GM19023 (cell line): ENCODE measurements at regions not wholly inside any gene's neighbourhood (a gene's known extent, or its start where the extent isn't known, plus 50 kb on each side); places are given as distances from the start of the nearest gene placed in this dataset.

Source experiments
- ATAC-seq: cut with Tn5 transposase; IDR thresholded peaks from one replicate; pipeline ENCODE4 v1.9.1; 2021; ENCODE audit warnings: mild to moderate bottlenecking, moderate library complexity; ENCODE audit not compliant: unreplicated experiment

- no peak for ATAC-seq
Observed at GRCh38 chr6:91127752-91128151, 540.9 kb upstream of the MAP3K7 start.

GRCh38 chr6:91126876-91127275, 540.0 kb upstream of the MAP3K7 start:
- no peak for ATAC-seq

- no peak for ATAC-seq
Observed at GRCh38 chr6:91117550-91117949, 530.7 kb upstream of the MAP3K7 start.

GRCh38 chr6:91114123-91114708, 527.3 kb upstream of the MAP3K7 start:
- no peak for ATAC-seq

- no peak for ATAC-seq
Observed at GRCh38 chr6:91106083-91106482, 519.2 kb upstream of the MAP3K7 start.

- ATAC-seq: no peak
Observed at GRCh38 chr6:91105532-91105931, 518.7 kb upstream of the MAP3K7 start.

GRCh38 chr6:91099479-91099878, 512.6 kb upstream of the MAP3K7 start:
- no peak for ATAC-seq

- no peak for ATAC-seq
Observed at GRCh38 chr6:91098006-91098405, 511.1 kb upstream of the MAP3K7 start.

- ATAC-seq: no peak
Observed at GRCh38 chr6:91097364-91097763, 510.5 kb upstream of the MAP3K7 start.

GRCh38 chr6:91094806-91095475, 508.1 kb upstream of the MAP3K7 start:
- no peak for ATAC-seq

GRCh38 chr6:91094341-91094740, 507.5 kb upstream of the MAP3K7 start:
- no peak for ATAC-seq

GRCh38 chr6:91088976-91089375, 502.1 kb upstream of the MAP3K7 start:
- no peak for ATAC-seq

GRCh38 chr6:91088515-91088914, 501.6 kb upstream of the MAP3K7 start:
- no peak for ATAC-seq

GRCh38 chr6:91087908-91088307, 501.0 kb upstream of the MAP3K7 start:
- ATAC-seq: no peak

- ATAC-seq: no peak
Observed at GRCh38 chr6:91083211-91083610, 496.3 kb upstream of the MAP3K7 start.

- ATAC-seq: no peak
Observed at GRCh38 chr6:91082311-91082832, 495.5 kb upstream of the MAP3K7 start.

- no peak for ATAC-seq
Observed at GRCh38 chr6:91081452-91082067, 494.7 kb upstream of the MAP3K7 start.

GRCh38 chr6:91080871-91081270, 494.0 kb upstream of the MAP3K7 start:
- ATAC-seq: no peak

- no peak for ATAC-seq
Observed at GRCh38 chr6:91079969-91080368, 493.1 kb upstream of the MAP3K7 start.

GRCh38 chr6:91075244-91075976, 488.5 kb upstream of the MAP3K7 start:
- no peak for ATAC-seq

GRCh38 chr6:91063362-91063761, 476.5 kb upstream of the MAP3K7 start:
- ATAC-seq: no peak

GRCh38 chr6:91057689-91058088, 470.8 kb upstream of the MAP3K7 start:
- no peak for ATAC-seq
